SK-N-SH (cell line): ENCODE measurements at regions not wholly inside any gene's neighbourhood (a gene's known extent, or its start where the extent isn't known, plus 50 kb on each side); places are given as distances from the start of the nearest gene placed in this dataset.

ENCODE experiments used
- CTCF ChIA-PET: fragments of 300-600, 350-600 bp; formaldehyde crosslinking; extraction: SDS; loops from one replicate; lab custom pipeline; 2021; lab: Yijun Ruan, JAX
- POLR2A ChIA-PET: fragments of 350-600 bp; sonication (Branson Sonifier 250); formaldehyde crosslinking; extraction: SDS; loops from one replicate; lab custom pipeline; 2020; ENCODE audit warnings: antibody characterized with exemption, inconsistent platforms; lab: Yijun Ruan, JAX
- DNase-seq: peaks from one replicate; pipeline ENCODE4 v3.0.0; 2012
- H2AFZ ChIP-seq: fragments of 200-600 bp; sonication (generic); 2 replicates; pipeline ENCODE4 v1.8.1; 2016; ENCODE audit warnings: antibody characterized with exemption, mild to moderate bottlenecking, low read depth
- H3F3A ChIP-seq: fragments of 200-600 bp; sonication (generic); replicated peaks from 2 replicates; pipeline ENCODE3; 2016; ENCODE audit warnings: antibody characterized with exemption, mild to moderate bottlenecking; ENCODE audit not compliant: insufficient read depth
- H3K27ac ChIP-seq, 2 experiments: fragments of 200-500 bp in 1 of 2; fragments of 200-600 bp in 1 of 2; sonication (Bioruptor generic) in 1 of 2; sonication (generic), shearing (Covaris generic) in 1 of 2; 2 replicates each; pipeline versions ENCODE4 v1.5.1 to v1.6.1; 2014 to 2016; ENCODE audit warnings: low read depth in 2 of 2, inconsistent platforms in 1 of 2, low read length in 1 of 2, mild to moderate bottlenecking in 1 of 2, mixed read lengths in 1 of 2
- H3K27me3 ChIP-seq: fragments of 200-600 bp; sonication (generic), shearing (Covaris generic); 2 replicates; pipeline ENCODE4 v1.6.1; 2016; ENCODE audit warnings: mixed run types; ENCODE audit not compliant: insufficient read depth
- H3K36me3 ChIP-seq, 2 experiments: fragments of 200-500 bp in 1 of 2; fragments of 200-600 bp in 1 of 2; sonication (Bioruptor generic) in 1 of 2; sonication (generic) in 1 of 2; replicated peaks in 1 of 2; 2 replicates each; pipeline versions ENCODE3 to v1.5.1; 2014 to 2016; ENCODE audit warnings: low read length in 1 of 2, mild to moderate bottlenecking in 1 of 2; ENCODE audit not compliant: insufficient read depth in 2 of 2, control insufficient read depth in 1 of 2
- H3K4me1 ChIP-seq, 2 experiments: fragments of 200-500 bp in 1 of 2; fragments of 200-600 bp in 1 of 2; sonication (Bioruptor generic) in 1 of 2; sonication (generic), shearing (Covaris generic) in 1 of 2; 2 replicates each; pipeline versions ENCODE4 v1.5.1 to v1.6.1; 2014 to 2016; ENCODE audit warnings: low read depth in 1 of 2, low read length in 1 of 2, mixed run types in 1 of 2; ENCODE audit not compliant: insufficient read depth in 2 of 2, control insufficient read depth in 1 of 2
- H3K4me2 ChIP-seq: fragments of 200-600 bp; sonication (generic), shearing (Covaris generic); 2 replicates; pipeline ENCODE4 v1.6.1; 2017; ENCODE audit warnings: mixed run types
- H3K4me3 ChIP-seq, 2 experiments: fragments of 200-500 bp in 1 of 2; fragments of 200-600 bp in 1 of 2; sonication (Bioruptor generic) in 1 of 2; sonication (generic), shearing (Covaris generic) in 1 of 2; 2 replicates each; pipeline versions ENCODE4 v1.5.1 to v1.8.1; 2014 to 2016; ENCODE audit warnings: low read depth in 2 of 2, inconsistent platforms in 1 of 2, low read length in 1 of 2, mild to moderate bottlenecking in 1 of 2, mixed read lengths in 1 of 2, moderate library complexity in 1 of 2
- H3K79me2 ChIP-seq: fragments of 200-600 bp; sonication (generic); 2 replicates; pipeline ENCODE4 v1.8.1; 2017; ENCODE audit warnings: mild to moderate bottlenecking; ENCODE audit not compliant: insufficient read depth
- H3K9ac ChIP-seq: fragments of 200-600 bp; sonication (generic); 2 replicates; pipeline ENCODE4 v1.6.1; 2017; ENCODE audit warnings: mixed run types
- H3K9me2 ChIP-seq: fragments of 200-600 bp; sonication (generic); 2 replicates; pipeline ENCODE4 v1.6.1; 2017; ENCODE audit warnings: mixed run types
- H3K9me3 ChIP-seq: fragments of 200-600 bp; sonication (generic); 2 replicates; pipeline ENCODE4 v1.6.1; 2017; ENCODE audit warnings: mixed run types, mild to moderate bottlenecking, moderate library complexity
- H4K20me1 ChIP-seq: fragments of 200-600 bp; sonication (generic); 2 replicates; pipeline ENCODE4 v1.6.1; 2017; ENCODE audit warnings: mild to moderate bottlenecking, mixed run types; ENCODE audit not compliant: insufficient read depth
- CHD2 ChIP-seq: fragments of 150-350 bp; IDR thresholded peaks from 2 replicates; pipeline ENCODE4 v1.6.1; 2018; ENCODE audit warnings: low read length; ENCODE audit not compliant: partially characterized antibody
- EP300 ChIP-seq, 2 experiments: IDR thresholded peaks; 2 replicates each; pipeline versions ENCODE4 v1.4.0 to v1.6.1; 2012; ENCODE audit warnings: borderline replicate concordance in 1 of 2, low read depth in 1 of 2, low read length in 1 of 2
- EZH2phosphoT487 ChIP-seq: fragments of 200-600 bp; sonication (generic); IDR thresholded peaks from 2 replicates; pipeline ENCODE4 v1.6.1; 2017; ENCODE audit warnings: low read depth, mixed run types, mild to moderate bottlenecking, antibody characterized with exemption, moderate library complexity, borderline replicate concordance
- FOSL2 ChIP-seq: IDR thresholded peaks from 2 replicates; pipeline ENCODE4 v1.4.0; 2012; ENCODE audit warnings: low read depth, mild to moderate bottlenecking, moderate library complexity, borderline replicate concordance
- GABPA ChIP-seq: IDR thresholded peaks from 2 replicates; pipeline ENCODE4 v1.4.0; 2012; ENCODE audit warnings: low read depth, mild to moderate bottlenecking
- MEF2A ChIP-seq: IDR thresholded peaks from 2 replicates; pipeline ENCODE4 v1.4.0; 2012; ENCODE audit warnings: low read depth, borderline replicate concordance
- NFIC ChIP-seq: IDR thresholded peaks from 2 replicates; pipeline ENCODE4 v1.4.0; 2012; ENCODE audit warnings: borderline replicate concordance
- NRF1 ChIP-seq: IDR thresholded peaks from 2 replicates; pipeline ENCODE4 v1.6.1; 2012; ENCODE audit warnings: low read depth, mild to moderate bottlenecking, low read length
- POLR2AphosphoS5 ChIP-seq: IDR thresholded peaks from 2 replicates; pipeline ENCODE4 v1.6.1; 2012; ENCODE audit warnings: low read depth, low read length
- RAD21 ChIP-seq: IDR thresholded peaks from 2 replicates; pipeline ENCODE4 v1.6.1; 2012; ENCODE audit warnings: mild to moderate bottlenecking, low read length
- RCOR1 ChIP-seq: fragments of 150-350 bp; IDR thresholded peaks from 2 replicates; pipeline ENCODE4 v1.6.1; 2017; ENCODE audit warnings: antibody characterized with exemption, low read length
- SMC3 ChIP-seq: IDR thresholded peaks from 2 replicates; pipeline ENCODE4 v1.6.1; 2012; ENCODE audit warnings: low read depth, low read length, improper control_type of control experiment
- TCF12 ChIP-seq: IDR thresholded peaks from 2 replicates; pipeline ENCODE4 v1.4.0; 2012
- TEAD4 ChIP-seq: IDR thresholded peaks from 2 replicates; pipeline ENCODE4 v1.4.0; 2012; ENCODE audit warnings: mild to moderate bottlenecking, borderline replicate concordance; ENCODE audit not compliant: insufficient read depth
- WGBS: methylation state at CpG from one replicate; pipeline ENCODE4 v1.1.6; 2017; ENCODE audit warnings: low lambda C conversion rate; 5-methylcytosine and 5-hydroxymethylcytosine counted together
- TF ChIP-seq, protein P1 (sequence below): fragments of 150-350 bp; IDR thresholded peaks from 2 replicates; pipeline ENCODE4 v1.6.1; 2016; ENCODE audit warnings: mild to moderate bottlenecking, low read depth, low read length
- TF ChIP-seq, protein P2 (sequence below): IDR thresholded peaks from 2 replicates; pipeline ENCODE4 v1.4.0; 2012; ENCODE audit warnings: low read depth
- TF ChIP-seq, protein P3 (sequence below): IDR thresholded peaks from 2 replicates; pipeline ENCODE4 v1.6.1; 2012; ENCODE audit warnings: mild to moderate bottlenecking, low read depth, low read length, moderate library complexity
- TF ChIP-seq, protein P4 (sequence below): IDR thresholded peaks from 2 replicates; pipeline ENCODE4 v1.4.0; 2012; ENCODE audit warnings: low read depth, borderline replicate concordance
- TF ChIP-seq, protein P5 (sequence below): fragments of 150-350 bp; IDR thresholded peaks from 2 replicates; pipeline ENCODE4 v1.6.1; 2017; ENCODE audit warnings: antibody characterized with exemption, low read length, low read depth, borderline replicate concordance
- TF ChIP-seq, protein P6 (sequence below): IDR thresholded peaks from 2 replicates; pipeline ENCODE4; 2012

DNA sequence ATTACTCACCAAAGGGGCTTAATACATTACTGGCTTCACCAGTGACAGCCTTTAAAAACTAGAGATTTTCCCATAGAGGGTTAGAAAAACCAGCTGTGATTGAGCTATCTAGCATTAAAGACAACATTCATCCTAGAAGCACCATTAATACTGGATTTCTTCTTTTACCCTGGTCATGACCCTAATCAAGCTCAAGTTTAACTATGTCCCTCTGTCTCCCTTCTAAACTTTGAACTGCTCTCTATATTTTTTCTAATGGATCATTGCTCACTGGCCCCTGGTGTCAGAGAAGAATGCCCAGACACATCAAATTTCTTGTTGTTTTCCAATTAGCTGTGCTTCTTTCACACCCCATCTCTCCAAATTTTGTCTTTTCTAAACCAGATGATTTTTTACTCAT, 1101.3 kb downstream of the XPNPEP1 start:
- no peak overlapping the region for H3K4me3 ChIP-seq
- no peaks in the 10 kb centered on the region for H3K79me2 ChIP-seq
- H3F3A ChIP-seq: peaks cover 9% of the 10 kb centered on the region
- no peaks in the 10 kb centered on the region for H3K27me3 ChIP-seq
- ChIA-PET POLR2A (no interaction called here), CTCF (no interaction called here)
- no peaks in the 10 kb centered on the region for H3K4me1 ChIP-seq
- no peak overlapping the region for H3K27ac ChIP-seq
- no peaks in the 10 kb centered on the region for H4K20me1 ChIP-seq
- TF ChIP-seq RAD21 (no peak), CHD2 (no peak)
- H3K9me3 ChIP-seq: no peaks in the 10 kb centered on the region
- no peak overlapping the region for H2AFZ ChIP-seq
- no peak overlapping the region for H3K9ac ChIP-seq
- H3K9me2 ChIP-seq: no peaks in the 10 kb centered on the region
- H3K4me2 ChIP-seq: no peak overlapping the region
- no peak for DNase-seq
- no peaks in the 10 kb centered on the region for H3K36me3 ChIP-seq

DNA sequence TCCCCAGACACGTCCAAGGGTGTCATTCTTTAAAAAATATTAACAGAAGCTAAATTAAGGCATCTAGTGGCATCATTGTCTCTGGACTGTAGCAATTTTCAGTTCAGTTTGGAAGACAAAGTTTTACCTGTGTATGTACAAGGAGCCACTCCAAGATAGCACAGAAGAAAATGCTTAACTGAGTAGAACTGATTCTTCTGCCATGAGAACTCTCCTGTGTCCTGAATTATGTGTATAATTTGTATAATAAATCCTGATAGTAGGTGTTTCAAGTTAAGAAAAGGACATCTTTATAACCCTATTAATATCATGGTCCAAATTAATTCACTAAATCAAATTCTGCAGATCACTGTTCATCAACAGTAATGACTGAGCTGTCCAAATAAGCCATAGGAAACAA, 1104.0 kb downstream of the XPNPEP1 start:
- no peaks in the 10 kb centered on the region for H3K9me3 ChIP-seq
- H2AFZ ChIP-seq: no peak overlapping the region
- ChIA-PET CTCF (no interaction called here), POLR2A (no interaction called here)
- H4K20me1 ChIP-seq: no peaks in the 10 kb centered on the region
- H3K4me3 ChIP-seq: no peak overlapping the region
- no peak for TF ChIP-seq MEF2A
- no peak for TF ChIP-seq EP300 (IDR thresholded peaks at IDR 0.05; ENCODE audit: borderline replicate concordance in 1 of 2, low read depth in 1 of 2, low read length in 1 of 2)
- TF ChIP-seq NFIC: no peak
- no peak for TF ChIP-seq TCF12
- TF ChIP-seq, protein P1, sequence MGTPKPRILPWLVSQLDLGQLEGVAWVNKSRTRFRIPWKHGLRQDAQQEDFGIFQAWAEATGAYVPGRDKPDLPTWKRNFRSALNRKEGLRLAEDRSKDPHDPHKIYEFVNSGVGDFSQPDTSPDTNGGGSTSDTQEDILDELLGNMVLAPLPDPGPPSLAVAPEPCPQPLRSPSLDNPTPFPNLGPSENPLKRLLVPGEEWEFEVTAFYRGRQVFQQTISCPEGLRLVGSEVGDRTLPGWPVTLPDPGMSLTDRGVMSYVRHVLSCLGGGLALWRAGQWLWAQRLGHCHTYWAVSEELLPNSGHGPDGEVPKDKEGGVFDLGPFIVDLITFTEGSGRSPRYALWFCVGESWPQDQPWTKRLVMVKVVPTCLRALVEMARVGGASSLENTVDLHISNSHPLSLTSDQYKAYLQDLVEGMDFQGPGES: no peak
- TF ChIP-seq, protein P2, sequence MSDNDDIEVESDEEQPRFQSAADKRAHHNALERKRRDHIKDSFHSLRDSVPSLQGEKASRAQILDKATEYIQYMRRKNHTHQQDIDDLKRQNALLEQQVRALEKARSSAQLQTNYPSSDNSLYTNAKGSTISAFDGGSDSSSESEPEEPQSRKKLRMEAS: no peak
- TF ChIP-seq, protein P3, sequence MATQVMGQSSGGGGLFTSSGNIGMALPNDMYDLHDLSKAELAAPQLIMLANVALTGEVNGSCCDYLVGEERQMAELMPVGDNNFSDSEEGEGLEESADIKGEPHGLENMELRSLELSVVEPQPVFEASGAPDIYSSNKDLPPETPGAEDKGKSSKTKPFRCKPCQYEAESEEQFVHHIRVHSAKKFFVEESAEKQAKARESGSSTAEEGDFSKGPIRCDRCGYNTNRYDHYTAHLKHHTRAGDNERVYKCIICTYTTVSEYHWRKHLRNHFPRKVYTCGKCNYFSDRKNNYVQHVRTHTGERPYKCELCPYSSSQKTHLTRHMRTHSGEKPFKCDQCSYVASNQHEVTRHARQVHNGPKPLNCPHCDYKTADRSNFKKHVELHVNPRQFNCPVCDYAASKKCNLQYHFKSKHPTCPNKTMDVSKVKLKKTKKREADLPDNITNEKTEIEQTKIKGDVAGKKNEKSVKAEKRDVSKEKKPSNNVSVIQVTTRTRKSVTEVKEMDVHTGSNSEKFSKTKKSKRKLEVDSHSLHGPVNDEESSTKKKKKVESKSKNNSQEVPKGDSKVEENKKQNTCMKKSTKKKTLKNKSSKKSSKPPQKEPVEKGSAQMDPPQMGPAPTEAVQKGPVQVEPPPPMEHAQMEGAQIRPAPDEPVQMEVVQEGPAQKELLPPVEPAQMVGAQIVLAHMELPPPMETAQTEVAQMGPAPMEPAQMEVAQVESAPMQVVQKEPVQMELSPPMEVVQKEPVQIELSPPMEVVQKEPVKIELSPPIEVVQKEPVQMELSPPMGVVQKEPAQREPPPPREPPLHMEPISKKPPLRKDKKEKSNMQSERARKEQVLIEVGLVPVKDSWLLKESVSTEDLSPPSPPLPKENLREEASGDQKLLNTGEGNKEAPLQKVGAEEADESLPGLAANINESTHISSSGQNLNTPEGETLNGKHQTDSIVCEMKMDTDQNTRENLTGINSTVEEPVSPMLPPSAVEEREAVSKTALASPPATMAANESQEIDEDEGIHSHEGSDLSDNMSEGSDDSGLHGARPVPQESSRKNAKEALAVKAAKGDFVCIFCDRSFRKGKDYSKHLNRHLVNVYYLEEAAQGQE: no peak
- TF ChIP-seq, protein P4, sequence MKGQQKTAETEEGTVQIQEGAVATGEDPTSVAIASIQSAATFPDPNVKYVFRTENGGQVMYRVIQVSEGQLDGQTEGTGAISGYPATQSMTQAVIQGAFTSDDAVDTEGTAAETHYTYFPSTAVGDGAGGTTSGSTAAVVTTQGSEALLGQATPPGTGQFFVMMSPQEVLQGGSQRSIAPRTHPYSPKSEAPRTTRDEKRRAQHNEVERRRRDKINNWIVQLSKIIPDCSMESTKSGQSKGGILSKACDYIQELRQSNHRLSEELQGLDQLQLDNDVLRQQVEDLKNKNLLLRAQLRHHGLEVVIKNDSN: no peak
- no peak for TF ChIP-seq NRF1
- TF ChIP-seq RCOR1: no peak
- TF ChIP-seq TEAD4: no peak
- no peak for TF ChIP-seq SMC3
- TF ChIP-seq, protein P5, sequence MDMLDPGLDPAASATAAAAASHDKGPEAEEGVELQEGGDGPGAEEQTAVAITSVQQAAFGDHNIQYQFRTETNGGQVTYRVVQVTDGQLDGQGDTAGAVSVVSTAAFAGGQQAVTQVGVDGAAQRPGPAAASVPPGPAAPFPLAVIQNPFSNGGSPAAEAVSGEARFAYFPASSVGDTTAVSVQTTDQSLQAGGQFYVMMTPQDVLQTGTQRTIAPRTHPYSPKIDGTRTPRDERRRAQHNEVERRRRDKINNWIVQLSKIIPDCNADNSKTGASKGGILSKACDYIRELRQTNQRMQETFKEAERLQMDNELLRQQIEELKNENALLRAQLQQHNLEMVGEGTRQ: no peak
- TF ChIP-seq FOSL2: no peak
- TF ChIP-seq, protein P6, sequence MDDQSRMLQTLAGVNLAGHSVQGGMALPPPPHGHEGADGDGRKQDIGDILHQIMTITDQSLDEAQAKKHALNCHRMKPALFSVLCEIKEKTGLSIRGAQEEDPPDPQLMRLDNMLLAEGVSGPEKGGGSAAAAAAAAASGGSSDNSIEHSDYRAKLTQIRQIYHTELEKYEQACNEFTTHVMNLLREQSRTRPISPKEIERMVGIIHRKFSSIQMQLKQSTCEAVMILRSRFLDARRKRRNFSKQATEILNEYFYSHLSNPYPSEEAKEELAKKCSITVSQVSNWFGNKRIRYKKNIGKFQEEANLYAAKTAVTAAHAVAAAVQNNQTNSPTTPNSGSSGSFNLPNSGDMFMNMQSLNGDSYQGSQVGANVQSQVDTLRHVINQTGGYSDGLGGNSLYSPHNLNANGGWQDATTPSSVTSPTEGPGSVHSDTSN: no peak
- no peak for TF ChIP-seq POLR2AphosphoS5
- no peak for TF ChIP-seq CHD2
- TF ChIP-seq GABPA: no peak
- no peak for TF ChIP-seq EZH2phosphoT487
- no peaks in the 10 kb centered on the region for H3K36me3 ChIP-seq
- no peak for DNase-seq
- no peak overlapping the region for H3K9ac ChIP-seq
- H3F3A ChIP-seq: peaks cover 9% of the 10 kb centered on the region
- 63% methylated on average over 1 of the region's 1 CpG for WGBS
- no peaks in the 10 kb centered on the region for H3K27me3 ChIP-seq
- H3K4me2 ChIP-seq: no peak overlapping the region
- H3K79me2 ChIP-seq: no peaks in the 10 kb centered on the region
- H3K9me2 ChIP-seq: no peaks in the 10 kb centered on the region
- H3K4me1 ChIP-seq: no peaks in the 10 kb centered on the region
- H3K27ac ChIP-seq: no peak overlapping the region
